HUES64 (cell line): ENCODE measurements at regions not wholly inside any gene's neighbourhood (a gene's known extent, or its start where the extent isn't known, plus 50 kb on each side); places are given as distances from the start of the nearest gene placed in this dataset.

Experiments used
- H3K27ac ChIP-seq: 2 replicates; pipeline ENCODE4 v1.7.0; 2013; ENCODE audit warnings: low read depth, low read length, inconsistent platforms
- H3K27me3 ChIP-seq: 2 replicates; pipeline ENCODE4 v1.6.1; 2013; ENCODE audit warnings: mild to moderate bottlenecking, low read length; ENCODE audit not compliant: insufficient read depth
- H3K36me3 ChIP-seq: 2 replicates; pipeline ENCODE4 v1.6.1; 2013; ENCODE audit warnings: mild to moderate bottlenecking, low read length; ENCODE audit not compliant: insufficient read depth
- H3K4me1 ChIP-seq: 2 replicates; pipeline ENCODE4 v1.6.1; 2013; ENCODE audit warnings: mild to moderate bottlenecking, low read length, moderate library complexity; ENCODE audit not compliant: insufficient read depth
- H3K4me3 ChIP-seq: 2 replicates; pipeline ENCODE4 v1.5.1; 2013; ENCODE audit warnings: mild to moderate bottlenecking, low read length, moderate library complexity
- H3K9ac ChIP-seq: 2 replicates; pipeline ENCODE4 v1.6.1; 2013; ENCODE audit warnings: mild to moderate bottlenecking, low read depth, low read length
- H3K9me3 ChIP-seq: 2 replicates; pipeline ENCODE4 v1.6.1; 2013; ENCODE audit warnings: low read depth, low read length; ENCODE audit not compliant: insufficient read depth
- WGBS: fragments of 150-250, 120-280 bp; methylation state at CpG from one replicate; pipeline ENCODE4 v1.1.7; 2013; ENCODE audit warnings: missing lambda C conversion rate; 5-methylcytosine and 5-hydroxymethylcytosine counted together

GRCh38 chr3:21062831-21063294 lies 688.1 kb downstream of the ZNF385D start:
- no peaks in the 10 kb centered on the region for H3K9me3 ChIP-seq
- WGBS = 82% methylated on average over 3 of the region's 4 CpGs
- no peaks in the 10 kb centered on the region for H3K27me3 ChIP-seq
- H3K36me3 ChIP-seq = no peaks in the 10 kb centered on the region
- H3K27ac ChIP-seq = no peak overlapping the region
- no peak overlapping the region for H3K9ac ChIP-seq
- H3K4me3 ChIP-seq = no peak overlapping the region
- H3K4me1 ChIP-seq = no peaks in the 10 kb centered on the region

DNA sequence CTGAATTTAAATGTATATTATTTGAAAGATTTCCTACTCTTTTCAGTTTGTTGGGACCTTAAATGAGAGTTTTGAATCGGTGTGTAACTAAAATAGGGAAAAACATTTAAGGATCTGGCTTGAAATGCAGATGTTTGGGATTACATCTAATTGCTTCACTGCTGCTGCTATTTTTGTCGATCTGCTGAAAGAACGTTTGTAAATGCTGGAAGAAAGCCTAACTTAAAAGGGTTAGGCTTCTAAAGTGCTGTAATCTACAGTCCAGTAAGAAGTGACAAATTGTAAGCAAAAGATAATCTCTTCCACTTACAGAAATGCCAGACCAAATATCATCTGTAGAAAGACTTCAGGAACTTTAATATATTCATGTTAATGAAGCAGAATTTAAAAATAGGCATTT lies 691.6 kb downstream of the ZNF385D start:
- no peak overlapping the region for H3K4me3 ChIP-seq
- H3K27ac ChIP-seq = no peak overlapping the region
- H3K36me3 ChIP-seq = no peaks in the 10 kb centered on the region
- H3K9me3 ChIP-seq = no peaks in the 10 kb centered on the region
- no peak overlapping the region for H3K9ac ChIP-seq
- no peaks in the 10 kb centered on the region for H3K4me1 ChIP-seq
- 97% methylated on average over 3 of the region's 3 CpGs for WGBS
- no peaks in the 10 kb centered on the region for H3K27me3 ChIP-seq

DNA sequence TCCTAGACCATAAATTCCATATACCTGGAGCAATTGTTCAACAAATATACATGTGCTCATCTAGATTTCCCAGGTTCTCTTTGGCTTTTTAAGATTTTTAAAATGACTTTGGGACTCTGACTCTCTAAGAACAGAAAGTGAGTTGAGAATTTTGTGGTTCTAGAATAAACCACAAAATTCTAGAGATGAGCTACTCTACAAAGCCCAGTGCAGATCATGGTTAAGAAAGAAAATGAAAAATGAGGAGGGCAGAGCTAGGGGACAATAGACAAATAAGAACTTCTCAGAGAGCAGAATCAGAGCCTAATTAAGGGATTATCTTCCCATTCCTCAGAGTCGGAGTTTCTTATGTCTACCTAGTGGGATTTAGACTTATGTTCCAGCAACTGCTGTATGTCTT lies 694.7 kb downstream of the ZNF385D start:
- H3K9me3 ChIP-seq = no peaks in the 10 kb centered on the region
- H3K27ac ChIP-seq = no peak overlapping the region
- H3K27me3 ChIP-seq = no peaks in the 10 kb centered on the region
- no peaks in the 10 kb centered on the region for H3K36me3 ChIP-seq
- 93% methylated on average over 1 of the region's 1 CpG for WGBS
- no peaks in the 10 kb centered on the region for H3K4me1 ChIP-seq
- no peak overlapping the region for H3K4me3 ChIP-seq
- no peak overlapping the region for H3K9ac ChIP-seq

DNA sequence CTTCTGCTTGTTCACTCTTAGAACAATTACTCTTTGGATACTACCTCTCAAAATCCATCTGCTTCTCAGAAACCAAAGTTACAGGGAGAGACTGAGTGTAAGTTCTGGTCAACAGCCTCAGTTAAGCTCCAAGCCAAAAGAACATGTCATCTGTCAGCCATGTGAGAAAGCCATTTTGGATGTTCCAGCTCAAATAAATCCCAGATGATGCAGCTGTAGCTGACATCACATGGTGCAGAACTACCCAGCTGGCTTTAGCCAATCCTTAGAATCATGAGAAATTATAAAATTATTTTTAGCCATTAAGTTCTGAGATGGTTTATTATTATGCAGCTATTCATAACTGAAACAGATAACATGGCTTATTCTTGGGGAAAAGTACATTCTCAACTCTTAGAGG lies 696.0 kb downstream of the ZNF385D start:
- H3K9ac ChIP-seq = no peak overlapping the region
- H3K27ac ChIP-seq = no peak overlapping the region
- H3K4me3 ChIP-seq = no peak overlapping the region
- no peaks in the 10 kb centered on the region for H3K36me3 ChIP-seq
- no peaks in the 10 kb centered on the region for H3K4me1 ChIP-seq
- no peaks in the 10 kb centered on the region for H3K27me3 ChIP-seq
- H3K9me3 ChIP-seq = no peaks in the 10 kb centered on the region

- H3K27me3 ChIP-seq = no peaks in the 10 kb centered on the region
- WGBS = 93% methylated on average over 3 of the region's 3 CpGs
- H3K4me1 ChIP-seq = no peaks in the 10 kb centered on the region
- no peak overlapping the region for H3K27ac ChIP-seq
- no peaks in the 10 kb centered on the region for H3K9me3 ChIP-seq
- H3K9ac ChIP-seq = no peak overlapping the region
- no peak overlapping the region for H3K4me3 ChIP-seq
- no peaks in the 10 kb centered on the region for H3K36me3 ChIP-seq
Observed at GRCh38 chr3:21054064-21054463, 696.9 kb downstream of the ZNF385D start.

- no peaks in the 10 kb centered on the region for H3K9me3 ChIP-seq
- H3K36me3 ChIP-seq = no peaks in the 10 kb centered on the region
- H3K4me3 ChIP-seq = no peak overlapping the region
- H3K27me3 ChIP-seq = no peaks in the 10 kb centered on the region
- WGBS = 99% methylated on average over 7 of the region's 7 CpGs
- H3K27ac ChIP-seq = no peak overlapping the region
- no peaks in the 10 kb centered on the region for H3K4me1 ChIP-seq
- no peak overlapping the region for H3K9ac ChIP-seq
Observed at GRCh38 chr3:21049334-21050062, 701.5 kb downstream of the ZNF385D start.

DNA sequence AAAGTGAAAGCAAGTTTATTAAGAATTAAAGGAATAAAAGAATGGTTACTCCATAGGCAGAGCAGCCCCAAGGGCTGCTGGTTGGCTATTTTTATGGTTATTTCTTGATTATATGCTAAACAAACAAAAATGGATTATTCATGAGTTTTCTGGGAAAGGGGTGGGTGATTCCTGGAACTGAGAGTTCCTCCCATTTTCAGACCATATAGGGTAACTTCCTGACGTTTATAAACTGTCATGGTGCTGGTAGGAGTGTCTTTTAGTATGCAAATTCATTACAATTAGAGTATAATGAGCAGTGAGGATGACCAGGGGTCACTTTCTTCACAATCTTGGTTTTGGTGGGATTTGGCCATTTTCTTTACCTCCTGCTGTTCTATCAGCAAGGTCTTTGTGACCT lies 707.9 kb downstream of the ZNF385D start:
- Histone ChIP-seq H3K9ac (no peak overlapping the region), H3K36me3 (no peaks in the 10 kb centered on the region), H3K9me3 (no peaks in the 10 kb centered on the region), H3K4me1 (no peaks in the 10 kb centered on the region), H3K27me3 (no peaks in the 10 kb centered on the region), H3K4me3 (no peak overlapping the region), H3K27ac (no peak overlapping the region)
- 75% methylated on average over 1 of the region's 1 CpG for WGBS

GRCh38 chr3:21042184-21042583 lies 708.8 kb downstream of the ZNF385D start:
- Histone ChIP-seq H3K27ac (no peak overlapping the region), H3K36me3 (no peaks in the 10 kb centered on the region), H3K9ac (no peak overlapping the region), H3K4me3 (no peak overlapping the region), H3K4me1 (no peaks in the 10 kb centered on the region), H3K27me3 (no peaks in the 10 kb centered on the region), H3K9me3 (no peaks in the 10 kb centered on the region)
- WGBS = 93% methylated on average over 9 of the region's 9 CpGs

GRCh38 chr3:21041621-21042020 lies 709.4 kb downstream of the ZNF385D start:
- H3K4me3 ChIP-seq = no peak overlapping the region
- no peaks in the 10 kb centered on the region for H3K27me3 ChIP-seq
- H3K36me3 ChIP-seq = no peaks in the 10 kb centered on the region
- WGBS = 62% methylated on average over 1 of the region's 1 CpG
- no peaks in the 10 kb centered on the region for H3K4me1 ChIP-seq
- no peak overlapping the region for H3K27ac ChIP-seq
- H3K9ac ChIP-seq = no peak overlapping the region
- no peaks in the 10 kb centered on the region for H3K9me3 ChIP-seq

DNA sequence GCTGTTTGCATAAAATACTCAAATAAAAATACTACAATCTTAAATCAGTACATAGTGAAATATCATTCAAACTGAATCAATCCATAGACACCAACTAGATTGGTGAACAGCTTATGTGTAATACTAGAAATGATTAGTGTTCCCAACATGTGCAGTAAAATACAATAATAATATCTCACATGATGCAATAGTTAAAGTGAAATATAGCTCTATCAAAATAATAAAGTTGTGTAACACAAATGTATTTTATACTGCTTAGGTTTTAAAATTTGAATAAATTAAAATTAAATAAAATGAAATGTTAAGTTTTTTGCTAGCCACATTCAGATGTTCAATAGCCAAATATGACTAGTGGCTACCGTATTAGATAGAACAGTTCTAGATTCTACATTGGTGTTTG lies 714.1 kb downstream of the ZNF385D start:
- no peaks in the 10 kb centered on the region for H3K27me3 ChIP-seq
- no peak overlapping the region for H3K9ac ChIP-seq
- no peak overlapping the region for H3K4me3 ChIP-seq
- H3K9me3 ChIP-seq = no peaks in the 10 kb centered on the region
- H3K4me1 ChIP-seq = no peaks in the 10 kb centered on the region
- H3K36me3 ChIP-seq = no peaks in the 10 kb centered on the region
- no peak overlapping the region for H3K27ac ChIP-seq
- WGBS = 88% methylated on average over 1 of the region's 1 CpG

DNA sequence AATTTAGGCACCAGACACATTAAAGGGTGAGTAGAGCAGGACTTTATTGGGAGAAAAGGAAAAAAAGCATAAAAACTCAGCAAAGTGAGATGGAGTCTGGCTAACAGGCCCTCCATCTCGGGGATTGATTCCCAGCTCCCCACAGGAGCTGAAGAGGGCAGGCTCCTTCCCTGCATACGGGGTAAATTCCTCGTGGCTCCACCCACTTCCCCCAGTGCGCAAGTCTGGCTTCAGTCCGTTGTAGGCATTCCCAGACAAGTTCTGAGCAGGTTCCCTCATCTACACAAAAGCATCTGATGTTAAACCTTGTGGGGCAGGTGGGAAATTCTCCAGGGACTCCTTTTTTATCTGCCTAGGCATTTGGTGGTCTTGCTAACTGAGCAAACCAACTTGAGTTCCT lies 722.6 kb downstream of the ZNF385D start:
- Histone ChIP-seq H3K27me3 (no peaks in the 10 kb centered on the region), H3K9ac (no peak overlapping the region), H3K4me1 (no peaks in the 10 kb centered on the region), H3K9me3 (no peaks in the 10 kb centered on the region), H3K36me3 (no peaks in the 10 kb centered on the region), H3K27ac (no peak overlapping the region), H3K4me3 (no peak overlapping the region)
- WGBS = 90% methylated on average over 5 of the region's 5 CpGs

GRCh38 chr3:21024563-21024962 lies 726.4 kb downstream of the ZNF385D start:
- Histone ChIP-seq H3K4me3 (no peak overlapping the region), H3K4me1 (no peaks in the 10 kb centered on the region), H3K27me3 (no peaks in the 10 kb centered on the region), H3K36me3 (no peaks in the 10 kb centered on the region), H3K27ac (no peak overlapping the region), H3K9ac (no peak overlapping the region), H3K9me3 (no peaks in the 10 kb centered on the region)
- 95% methylated on average over 1 of the region's 2 CpGs for WGBS
